Stimulated activated CD8-positive, alpha-beta memory T cell treated with anti-CD3 and anti-CD28 coated beads, Interleukin-4, amount 100 ng/mL, for 48 hours (primary cell): ENCODE measurements at regions not wholly inside any gene's neighbourhood (a gene's known extent, or its start where the extent isn't known, plus 50 kb on each side); places are given as distances from the start of the nearest gene placed in this dataset.
"Not testable (repeated sequence)": the region's sequence is repeated elsewhere in the genome, so short reads cannot be mapped to it uniquely, and the experiment has no call there.

Source experiments
- DNase-seq: peaks from one replicate; pipeline ENCODE4 v3.0.0-alpha.2; 2020

GRCh38 chr6:4280707-4281106 is 145.3 kb upstream of the ECI2 start:
- no peak for DNase-seq

- no peak for DNase-seq
These were observed 144.7 kb upstream of the ECI2 start for GRCh38 chr6:4280031-4280430.

- no peak for DNase-seq
These were observed 139.2 kb upstream of the ECI2 start for GRCh38 chr6:4274382-4275082.

GRCh38 chr6:4272996-4273395 is 137.6 kb upstream of the ECI2 start:
- DNase-seq = no peak

- DNase-seq = no peak
These were observed 136.5 kb upstream of the ECI2 start for GRCh38 chr6:4271761-4272470.

GRCh38 chr6:4270776-4271175 is 135.4 kb upstream of the ECI2 start:
- no peak for DNase-seq

- DNase-seq = no peak
These were observed 134.6 kb upstream of the ECI2 start for GRCh38 chr6:4270001-4270400.

GRCh38 chr6:4268171-4268570 is 132.8 kb upstream of the ECI2 start:
- no peak for DNase-seq

GRCh38 chr6:4265740-4266139 is 130.4 kb upstream of the ECI2 start:
- no peak for DNase-seq

- DNase-seq = no peak
These were observed 129.2 kb upstream of the ECI2 start for GRCh38 chr6:4264601-4265000.

GRCh38 chr6:4264081-4264480 is 128.7 kb upstream of the ECI2 start:
- no peak for DNase-seq

GRCh38 chr6:4262526-4262925 is 127.2 kb upstream of the ECI2 start:
- DNase-seq = no peak

- no peak for DNase-seq
These were observed 124.0 kb upstream of the ECI2 start for GRCh38 chr6:4259391-4259790.

- no peak for DNase-seq
These were observed 123.4 kb upstream of the ECI2 start for GRCh38 chr6:4258733-4259132.

- DNase-seq = no peak
These were observed 121.6 kb upstream of the ECI2 start for GRCh38 chr6:4256969-4257368.

- no peak for DNase-seq
These were observed 118.3 kb upstream of the ECI2 start for GRCh38 chr6:4253604-4254231.

GRCh38 chr6:4252445-4252844 is 117.1 kb upstream of the ECI2 start:
- not testable (repeated sequence) for DNase-seq

GRCh38 chr6:4250645-4251044 is 115.3 kb upstream of the ECI2 start:
- no peak for DNase-seq

GRCh38 chr6:4243832-4244231 is 108.5 kb upstream of the ECI2 start:
- DNase-seq = not testable (repeated sequence)

- DNase-seq = no peak
These were observed 107.9 kb upstream of the ECI2 start for GRCh38 chr6:4243237-4243636.

GRCh38 chr6:4242601-4243000 is 107.2 kb upstream of the ECI2 start:
- DNase-seq = no peak

GRCh38 chr6:4240148-4240547 is 104.8 kb upstream of the ECI2 start:
- DNase-seq = no peak

- no peak for DNase-seq
These were observed 89.9 kb upstream of the ECI2 start for GRCh38 chr6:4225161-4225872.
